HG03520 (cell line): ENCODE measurements at regions not wholly inside any gene's neighbourhood (a gene's known extent, or its start where the extent isn't known, plus 50 kb on each side); places are given as distances from the start of the nearest gene placed in this dataset.
A peak's percentile ranks its signal among the peaks of the same experiment; 100 is the strongest.

ENCODE experiments used
- ATAC-seq: cut with Tn5 transposase; IDR thresholded peaks from one replicate; pipeline ENCODE4 v1.9.1; 2021; ENCODE audit warnings: mild to moderate bottlenecking, moderate library complexity; ENCODE audit not compliant: unreplicated experiment

- ATAC-seq, result no peak
Observed at GRCh38 chr9:119839888-119840287, 470.7 kb upstream of the BRINP1 start.

GRCh38 chr9:119838210-119838609, 469.0 kb upstream of the BRINP1 start:
- no peak for ATAC-seq

GRCh38 chr9:119836036-119836435, 466.8 kb upstream of the BRINP1 start:
- ATAC-seq, result no peak

- ATAC-seq, result no peak
Observed at GRCh38 chr9:119834064-119834620, 464.9 kb upstream of the BRINP1 start.

GRCh38 chr9:119831309-119831708, 462.1 kb upstream of the BRINP1 start:
- no peak for ATAC-seq

GRCh38 chr9:119829748-119830147, 460.5 kb upstream of the BRINP1 start:
- no peak for ATAC-seq

- ATAC-seq, result no peak
Observed at GRCh38 chr9:119829186-119829585, 460.0 kb upstream of the BRINP1 start.

- ATAC-seq, result no peak
Observed at GRCh38 chr9:119827526-119827925, 458.3 kb upstream of the BRINP1 start.

GRCh38 chr9:119827126-119827525, 457.9 kb upstream of the BRINP1 start:
- ATAC-seq, result no peak

GRCh38 chr9:119818726-119819435, 449.6 kb upstream of the BRINP1 start:
- no peak for ATAC-seq

GRCh38 chr9:119810645-119811429, 441.6 kb upstream of the BRINP1 start:
- ATAC-seq, result no peak

GRCh38 chr9:119803679-119804078, 434.4 kb upstream of the BRINP1 start:
- ATAC-seq, result no peak

GRCh38 chr9:119802621-119803020, 433.4 kb upstream of the BRINP1 start:
- no peak for ATAC-seq

- no peak for ATAC-seq
Observed at GRCh38 chr9:119802133-119802532, 432.9 kb upstream of the BRINP1 start.

GRCh38 chr9:119801311-119801710, 432.1 kb upstream of the BRINP1 start:
- no peak for ATAC-seq

GRCh38 chr9:119795395-119795794, 426.2 kb upstream of the BRINP1 start:
- ATAC-seq, result peak; percentile 63

GRCh38 chr9:119794836-119795235, 425.6 kb upstream of the BRINP1 start:
- ATAC-seq, result no peak

- ATAC-seq, result no peak
Observed at GRCh38 chr9:119793218-119793617, 424.0 kb upstream of the BRINP1 start.

- peak; percentile 76 for ATAC-seq
Observed at GRCh38 chr9:119792242-119792641, 423.0 kb upstream of the BRINP1 start.

GRCh38 chr9:119789987-119790386, 420.8 kb upstream of the BRINP1 start:
- ATAC-seq, result no peak

- no peak for ATAC-seq
Observed at GRCh38 chr9:119788921-119789320, 419.7 kb upstream of the BRINP1 start.

GRCh38 chr9:119781886-119782285, 412.7 kb upstream of the BRINP1 start:
- ATAC-seq, result no peak
